ENCODE measurements at regions not wholly inside any gene's neighbourhood (a gene's known extent, or its start where the extent isn't known, plus 50 kb on each side); places are given as distances from the start of the nearest gene placed in this dataset.

- H3K27ac ChIP-seq (replicated peaks) = no peak overlapping the region
- no peaks in the 10 kb centered on the region for H3K27me3 ChIP-seq (ENCODE audit: low read depth)
- no peak overlapping the region for H3K4me3 ChIP-seq
- no peaks in the 10 kb centered on the region for H3K36me3 ChIP-seq
- no peak for DNase-seq
- no peak for TF ChIP-seq CTCF (IDR thresholded peaks at IDR 0.05; ENCODE audit: borderline replicate concordance)
- H3K4me1 ChIP-seq = no peaks in the 10 kb centered on the region
- no peaks in the 10 kb centered on the region for H3K9me3 ChIP-seq (replicated peaks)
- intact Hi-C loops (cut with micrococcal nuclease) = no loop called here
Measured at GRCh38 chr20:29687438-29687837, 1570.0 kb upstream of the DEFB115 start.

- H3K27me3 ChIP-seq (ENCODE audit: low read depth) = no peaks in the 10 kb centered on the region
- no peaks in the 10 kb centered on the region for H3K36me3 ChIP-seq
- H3K27ac ChIP-seq (replicated peaks) = no peak overlapping the region
- no peak for TF ChIP-seq CTCF (IDR thresholded peaks at IDR 0.05; ENCODE audit: borderline replicate concordance)
- H3K4me3 ChIP-seq = peak overlapping the region; percentile 36
- DNase-seq = peak; percentile 28
- H3K4me1 ChIP-seq = no peaks in the 10 kb centered on the region
- intact Hi-C loops (cut with micrococcal nuclease) = no loop called here
- H3K9me3 ChIP-seq (replicated peaks) = no peaks in the 10 kb centered on the region
Measured at GRCh38 chr20:29689411-29690225, 1567.8 kb upstream of the DEFB115 start.

GRCh38 chr20:29690274-29690673 lies 1567.2 kb upstream of the DEFB115 start:
- Histone ChIP-seq H3K4me3 (no peak overlapping the region), H3K27ac (replicated peaks) (no peak overlapping the region), H3K36me3 (no peaks in the 10 kb centered on the region), H3K27me3 (ENCODE audit: low read depth) (no peaks in the 10 kb centered on the region), H3K4me1 (no peaks in the 10 kb centered on the region), H3K9me3 (replicated peaks) (no peaks in the 10 kb centered on the region)
- no peak for DNase-seq
- intact Hi-C loops (cut with micrococcal nuclease) = no loop called here
- no peak for TF ChIP-seq CTCF (IDR thresholded peaks at IDR 0.05; ENCODE audit: borderline replicate concordance)

- Histone ChIP-seq H3K27ac (replicated peaks) (no peak overlapping the region), H3K27me3 (ENCODE audit: low read depth) (peaks cover 38% of the 10 kb centered on the region), H3K4me3 (no peak overlapping the region), H3K36me3 (no peaks in the 10 kb centered on the region), H3K9me3 (replicated peaks) (peaks cover 65% of the 10 kb centered on the region), H3K4me1 (no peaks in the 10 kb centered on the region)
- intact Hi-C loops (cut with micrococcal nuclease) = no loop called here
- no peak for DNase-seq
- TF ChIP-seq CTCF (IDR thresholded peaks at IDR 0.05; ENCODE audit: borderline replicate concordance) = no peak
Measured at GRCh38 chr20:29740601-29740950, 1516.9 kb upstream of the DEFB115 start.

GRCh38 chr20:29740951-29741593 lies 1516.4 kb upstream of the DEFB115 start:
- H3K27me3 ChIP-seq (ENCODE audit: low read depth) = peaks cover 38% of the 10 kb centered on the region
- intact Hi-C loops (cut with micrococcal nuclease) = no loop called here
- H3K27ac ChIP-seq (replicated peaks) = no peak overlapping the region
- no peak for DNase-seq
- peaks cover 63% of the 10 kb centered on the region for H3K9me3 ChIP-seq (replicated peaks)
- TF ChIP-seq CTCF (IDR thresholded peaks at IDR 0.05; ENCODE audit: borderline replicate concordance) = no peak
- no peaks in the 10 kb centered on the region for H3K36me3 ChIP-seq
- H3K4me1 ChIP-seq = no peaks in the 10 kb centered on the region
- H3K4me3 ChIP-seq = no peak overlapping the region

All from left ventricle myocardium inferior (tissue), 1 donor.